ENCODE measurements at regions not wholly inside any gene's neighbourhood (a gene's known extent, or its start where the extent isn't known, plus 50 kb on each side); places are given as distances from the start of the nearest gene placed in this dataset.

- TF ChIP-seq CTCF (tag by site-specific recombination; IDR thresholded peaks at IDR 0.05): no peak
- TF ChIP-seq ZNF121 (tag by site-specific recombination; IDR thresholded peaks at IDR 0.05): no peak
These were observed 276.4 kb downstream of the VRK1 start for GRCh38 chr14:97073622-97074021.
